ENCODE measurements at regions not wholly inside any gene's neighbourhood (a gene's known extent, or its start where the extent isn't known, plus 50 kb on each side); places are given as distances from the start of the nearest gene placed in this dataset.
"Not testable (repeated sequence)": the region's sequence is repeated elsewhere in the genome, so short reads cannot be mapped to it uniquely, and the experiment has no call there.

- DNase-seq = no peak
Measured at GRCh38 chr15:93811305-93811704, 420.1 kb upstream of the MCTP2 start.

- DNase-seq = no peak
Measured at GRCh38 chr15:93809516-93809915, 421.8 kb upstream of the MCTP2 start.

DNA sequence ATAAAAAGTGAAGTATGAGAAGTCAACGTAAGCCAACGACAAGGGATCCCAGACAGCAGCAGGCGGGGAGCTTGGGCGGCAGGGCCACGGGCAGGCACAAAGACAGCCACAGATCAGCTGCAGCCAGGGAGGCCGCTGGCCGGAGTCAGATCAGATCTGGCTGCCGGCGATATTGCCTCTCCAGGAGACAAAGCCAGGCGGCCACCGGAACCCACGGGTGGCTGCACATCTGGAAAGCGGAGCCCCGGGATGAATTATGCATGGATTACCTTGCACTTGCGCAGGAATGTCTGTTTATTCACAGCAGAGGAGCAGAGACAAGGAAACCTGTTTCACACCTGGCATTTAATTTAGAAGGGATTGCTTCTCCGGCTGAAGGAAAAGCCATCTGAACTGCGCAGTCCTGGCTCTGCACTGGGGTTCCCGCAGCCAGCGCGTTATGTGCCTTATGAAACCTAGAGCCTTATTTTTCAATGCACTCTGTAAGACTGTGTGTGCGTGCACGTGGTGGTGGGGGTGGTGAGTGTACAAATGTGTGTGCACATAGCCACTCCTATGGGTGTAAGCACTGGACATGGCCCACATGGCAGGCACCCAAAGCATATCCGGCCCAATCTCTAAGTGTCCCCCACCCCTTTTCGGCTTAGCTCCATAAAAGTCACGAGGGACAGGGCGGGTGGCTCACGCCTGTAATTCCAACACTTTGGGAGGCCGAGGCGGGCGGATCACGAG is 427.8 kb upstream of the MCTP2 start:
- DNase-seq = no peak

- DNase-seq = no peak
Measured at GRCh38 chr15:93801206-93801605, 430.2 kb upstream of the MCTP2 start.

GRCh38 chr15:93800805-93801204 is 430.6 kb upstream of the MCTP2 start:
- DNase-seq = no peak

DNA sequence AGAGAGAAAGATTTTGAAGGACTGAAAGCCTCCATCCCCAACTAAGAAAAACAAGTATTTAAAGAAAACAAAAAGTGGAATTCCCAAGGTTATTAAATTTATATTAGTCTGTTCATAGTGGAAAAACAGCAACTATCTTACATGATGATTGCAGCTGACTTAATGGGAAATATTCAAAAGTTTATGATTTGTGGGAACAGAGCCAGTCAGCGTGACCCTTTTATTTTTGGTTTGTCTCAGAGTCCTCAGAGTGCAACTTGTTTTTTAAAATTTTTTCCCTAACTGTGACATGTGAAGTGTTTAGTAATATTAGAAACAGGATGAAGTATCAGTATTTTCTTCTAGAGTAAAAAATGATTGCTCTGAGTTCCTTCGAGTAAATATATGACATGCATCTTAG is 441.9 kb upstream of the MCTP2 start:
- DNase-seq = no peak

GRCh38 chr15:93780073-93780472 is 451.3 kb upstream of the MCTP2 start:
- DNase-seq = no peak

GRCh38 chr15:93779341-93779740 is 452.0 kb upstream of the MCTP2 start:
- DNase-seq = no peak

DNA sequence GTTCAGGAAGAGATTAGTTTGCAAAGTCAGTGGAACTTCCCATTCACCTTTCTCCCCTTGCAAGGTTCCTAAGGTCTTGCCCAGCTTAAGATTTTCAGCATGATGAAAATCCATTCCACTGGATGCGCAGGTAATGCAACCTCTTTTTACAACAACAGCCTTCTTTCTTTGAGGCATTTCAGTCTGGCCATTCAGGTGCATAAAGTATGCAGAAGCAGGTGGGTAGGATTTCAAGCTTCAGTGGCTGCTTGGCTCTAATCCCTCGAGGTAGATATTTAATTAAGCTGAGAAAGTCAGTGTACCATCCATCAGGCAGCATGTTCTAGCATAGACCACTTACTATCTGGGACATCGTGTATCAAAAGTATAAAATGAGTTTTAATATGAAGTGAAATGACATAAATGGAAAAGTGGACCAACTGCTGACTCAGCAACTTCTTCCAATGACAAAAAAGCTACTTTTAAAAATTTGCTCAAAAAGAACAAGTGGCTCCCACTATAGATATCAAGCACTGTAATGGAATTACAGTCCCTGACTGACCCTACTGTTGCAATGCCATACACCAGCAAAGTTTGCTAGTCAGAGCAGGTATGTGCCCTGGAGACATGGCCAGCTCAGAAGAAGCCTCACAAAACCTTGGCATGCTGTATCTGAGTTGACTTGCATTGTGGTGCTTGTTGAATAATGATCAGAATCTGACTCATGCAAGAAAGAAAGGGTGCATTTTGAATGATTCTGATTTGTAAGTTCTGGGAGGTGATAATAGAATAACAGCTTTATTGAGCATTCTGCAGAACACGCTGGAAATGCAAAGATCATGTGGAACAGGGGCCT is 459.9 kb upstream of the MCTP2 start:
- no peak for DNase-seq

GRCh38 chr15:93770788-93771187 is 460.6 kb upstream of the MCTP2 start:
- no peak for DNase-seq

GRCh38 chr15:93762036-93762435 is 469.3 kb upstream of the MCTP2 start:
- no peak for DNase-seq

GRCh38 chr15:93759629-93760028 is 471.7 kb upstream of the MCTP2 start:
- no peak for DNase-seq

- DNase-seq = no peak
Measured at GRCh38 chr15:93758824-93759223, 472.5 kb upstream of the MCTP2 start.

GRCh38 chr15:93748710-93749109 is 482.7 kb upstream of the MCTP2 start:
- no peak for DNase-seq

GRCh38 chr15:93734976-93735375 is 496.4 kb upstream of the MCTP2 start:
- DNase-seq = not testable (repeated sequence)

DNA sequence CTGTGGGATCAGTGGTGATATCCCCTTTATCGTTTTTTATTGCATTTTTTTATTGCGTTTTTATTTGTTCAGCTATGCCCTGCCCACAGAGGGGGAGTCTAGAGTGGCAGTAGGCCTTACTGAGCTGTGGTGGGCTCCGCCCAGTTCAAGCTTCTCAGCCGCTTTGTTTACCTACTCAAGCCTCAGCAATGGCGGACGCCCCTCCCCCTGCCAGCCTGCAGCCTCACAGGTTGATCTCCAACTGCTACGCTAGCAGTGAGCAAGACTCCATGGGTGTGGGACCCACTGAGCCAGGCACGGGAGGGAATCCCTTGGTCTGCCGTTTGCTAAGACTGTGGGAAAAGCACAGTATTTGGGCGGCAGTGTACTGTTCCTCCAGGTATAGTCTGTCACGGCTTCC is 500.6 kb upstream of the MCTP2 start:
- no peak for DNase-seq

- no peak for DNase-seq
Measured at GRCh38 chr15:93722165-93722564, 509.2 kb upstream of the MCTP2 start.

DNA sequence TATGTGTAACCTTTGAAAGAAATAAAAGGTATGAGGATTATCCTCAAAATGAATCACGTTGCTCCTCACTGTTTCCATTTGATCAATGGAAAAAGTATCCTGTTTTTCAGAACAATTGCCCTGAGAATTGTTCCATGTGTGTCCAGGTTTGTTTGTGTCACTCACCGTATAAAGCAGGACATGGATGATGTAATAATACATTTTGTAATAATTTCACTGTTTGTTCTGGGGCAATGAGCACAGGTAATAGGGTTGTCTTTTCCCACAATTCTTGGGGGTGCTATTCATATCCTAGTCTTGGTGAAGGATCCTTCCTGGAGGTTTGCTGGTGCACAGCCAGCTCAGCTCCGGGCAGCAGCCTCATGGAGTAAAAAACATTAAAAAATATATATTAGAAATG is 510.8 kb upstream of the MCTP2 start:
- DNase-seq = no peak

DNA sequence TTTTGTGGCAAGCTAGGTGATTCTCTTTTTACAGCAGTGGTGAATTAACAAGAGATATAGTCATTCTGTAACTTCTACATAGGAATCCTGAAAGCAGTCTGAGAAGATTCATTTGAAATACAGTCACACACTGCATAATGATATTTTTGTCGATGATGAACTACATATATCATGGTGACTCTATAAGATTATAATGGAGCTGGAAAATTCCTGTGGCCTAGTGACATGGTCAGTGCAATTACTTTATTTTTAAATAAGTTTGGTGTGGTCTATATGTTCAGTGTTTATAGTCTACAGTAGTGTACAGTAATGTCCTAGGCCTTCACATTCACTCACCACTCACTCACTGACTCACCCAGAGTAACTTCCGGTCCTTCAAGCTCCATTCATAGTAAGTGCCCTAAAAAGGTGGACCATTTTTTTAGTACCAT is 511.4 kb upstream of the MCTP2 start:
- DNase-seq = no peak

DNA sequence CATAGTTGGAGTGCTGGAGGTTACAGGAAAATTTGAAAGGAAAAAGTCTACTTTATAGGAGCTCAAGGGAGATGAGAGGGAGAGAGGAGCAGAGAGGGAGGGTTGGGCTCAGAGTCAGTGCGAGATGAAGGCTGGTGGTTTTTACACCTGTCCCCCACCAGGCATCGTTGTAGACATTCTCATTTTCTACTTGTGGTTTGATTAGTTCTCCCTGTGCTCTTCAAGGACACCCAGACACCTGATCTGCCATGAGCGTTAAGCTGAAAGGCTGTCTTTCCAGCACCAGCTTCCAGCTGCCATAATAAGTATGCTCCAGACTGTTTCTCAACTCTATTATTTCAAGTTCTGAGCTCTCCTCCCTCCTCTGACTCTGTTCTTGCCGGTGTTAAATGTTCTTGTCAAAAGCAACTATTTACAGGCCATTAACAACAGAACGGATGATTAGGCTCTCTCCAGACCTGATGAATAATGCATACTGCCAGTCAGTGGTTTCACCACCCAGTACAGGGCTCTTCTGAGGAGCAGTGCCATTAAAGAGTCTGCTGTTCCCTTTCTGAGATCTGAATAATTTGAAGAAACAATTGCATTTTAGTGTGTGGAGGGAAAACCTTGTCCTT is 514.6 kb upstream of the MCTP2 start:
- DNase-seq = no peak

DNA sequence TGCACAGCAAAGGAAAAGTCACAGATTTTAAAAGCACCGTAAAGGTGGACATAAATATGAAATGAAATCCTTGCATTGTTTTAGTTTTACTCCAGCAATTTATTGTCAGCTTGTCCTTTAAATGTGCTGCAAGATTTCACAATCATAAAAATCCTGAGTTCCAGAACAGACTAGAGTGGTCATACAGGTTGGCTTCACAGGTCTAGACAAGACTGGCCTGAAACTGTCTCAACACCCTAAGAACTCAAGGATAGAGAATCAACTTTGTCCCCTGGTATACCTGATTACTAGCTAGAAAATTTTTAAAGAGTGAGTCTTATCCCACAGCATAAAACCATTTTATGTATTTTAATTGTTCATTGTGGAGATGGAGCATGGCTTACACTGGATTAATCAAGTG is 521.7 kb upstream of the MCTP2 start:
- DNase-seq = no peak

- DNase-seq = no peak
Measured at GRCh38 chr15:93708724-93709445, 522.5 kb upstream of the MCTP2 start.

GRCh38 chr15:93707751-93708150 is 523.6 kb upstream of the MCTP2 start:
- no peak for DNase-seq
